Tibial nerve (tissue), 4 donors: ENCODE measurements at regions not wholly inside any gene's neighbourhood (a gene's known extent, or its start where the extent isn't known, plus 50 kb on each side); places are given as distances from the start of the nearest gene placed in this dataset.

Experiments used
- DNase-seq, 2 donors: peaks; one replicate each; pipeline ENCODE4 v3.0.0-alpha.2; 2019; ENCODE audit warnings: low spot score in 2 of 2
- H3K27ac ChIP-seq, 4 donors: fragments of 200-600 bp; sonication (generic) in 3 of 4; one replicate each; pipeline ENCODE4 v1.5.1; 2017 to 2019; ENCODE audit warnings: mild to moderate bottlenecking in 1 of 4
- H3K27me3 ChIP-seq, 2 donors: fragments of 200-600 bp; sonication (generic) in 1 of 2; one replicate each; pipeline versions ENCODE4 v1.5.1 to v1.6.0; 2017 to 2019
- H3K36me3 ChIP-seq, 3 donors: fragments of 200-600 bp; sonication (generic); one replicate each; pipeline ENCODE4 v1.5.1; 2018 to 2019
- H3K4me1 ChIP-seq, 4 donors: fragments of 200-600 bp; sonication (generic) in 3 of 4; one replicate each; pipeline ENCODE4 v1.5.1; 2017 to 2019
- H3K4me3 ChIP-seq, 4 donors: fragments of 200-600 bp; sonication (generic) in 3 of 4; one replicate each; pipeline ENCODE4 v1.5.1; 2017 to 2019; ENCODE audit warnings: mild to moderate bottlenecking in 1 of 4, moderate library complexity in 1 of 4
- H3K9me3 ChIP-seq, 4 donors: fragments of 200-600 bp; sonication (generic) in 3 of 4; one replicate each; pipeline ENCODE4 v1.5.1; 2017 to 2019
- EP300 ChIP-seq, 2 donors: sonication (generic); formaldehyde crosslinking; IDR thresholded peaks; one replicate each; pipeline ENCODE4 v1.6.1; 2017; ENCODE audit warnings: antibody characterized with exemption in 2 of 2, mild to moderate bottlenecking in 1 of 2
- POLR2A ChIP-seq, 2 donors: fragments of 450-650 bp; IDR thresholded peaks; one replicate each; pipeline ENCODE4 v1.6.1; 2017; ENCODE audit warnings: antibody characterized with exemption in 2 of 2, mild to moderate bottlenecking in 2 of 2, moderate library complexity in 2 of 2
- WGBS, 2 donors: methylation state at CpG; one replicate each; pipeline ENCODE4 v1.1.5; 2018; 5-methylcytosine and 5-hydroxymethylcytosine counted together
- TF ChIP-seq, protein P1 (sequence below), 5 experiments: fragments of 200-600 bp in 3 of 5; fragments of 450-650 bp in 2 of 5; sonication (generic) in 3 of 5; IDR thresholded peaks; one replicate each; pipeline ENCODE4 v1.5.1; 2016 to 2019; ENCODE audit warnings: antibody characterized with exemption in 5 of 5, mild to moderate bottlenecking in 3 of 5, moderate library complexity in 2 of 5

DNA sequence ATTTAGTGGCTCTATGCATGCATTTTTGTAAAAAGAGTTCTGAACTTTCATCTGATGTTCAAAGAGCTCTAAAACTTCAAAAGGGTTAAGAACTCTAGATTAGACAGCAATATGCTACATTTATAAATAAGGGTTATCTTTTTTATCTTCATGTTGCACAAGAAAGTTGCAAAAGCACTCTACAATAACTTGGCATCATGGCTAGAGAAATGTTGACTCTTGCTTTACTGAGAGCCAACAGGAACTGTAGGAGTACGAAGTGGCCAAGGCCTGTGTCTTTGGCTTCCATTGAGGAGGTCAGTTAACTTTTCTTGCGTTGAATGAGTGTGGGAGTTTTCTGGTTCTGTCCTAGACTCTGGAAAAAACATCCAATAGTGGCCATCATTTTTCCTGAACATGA, 516.9 kb downstream of the TFAP2B start:
- H3K4me3 ChIP-seq, result no peak overlapping the region
- no peaks in the 10 kb centered on the region for H3K4me1 ChIP-seq
- H3K36me3 ChIP-seq, result no peaks in the 10 kb centered on the region
- TF ChIP-seq POLR2A (IDR thresholded peaks at IDR 0.05), result no peak
- TF ChIP-seq EP300 (IDR thresholded peaks at IDR 0.05), result no peak
- H3K9me3 ChIP-seq, result no peaks in the 10 kb centered on the region
- no peak for DNase-seq
- WGBS, 2 donors, result 76 to 84% methylated on average over 2 of the region's 2 CpGs
- no peak overlapping the region for H3K27ac ChIP-seq
- H3K27me3 ChIP-seq, result no peaks in the 10 kb centered on the region

DNA sequence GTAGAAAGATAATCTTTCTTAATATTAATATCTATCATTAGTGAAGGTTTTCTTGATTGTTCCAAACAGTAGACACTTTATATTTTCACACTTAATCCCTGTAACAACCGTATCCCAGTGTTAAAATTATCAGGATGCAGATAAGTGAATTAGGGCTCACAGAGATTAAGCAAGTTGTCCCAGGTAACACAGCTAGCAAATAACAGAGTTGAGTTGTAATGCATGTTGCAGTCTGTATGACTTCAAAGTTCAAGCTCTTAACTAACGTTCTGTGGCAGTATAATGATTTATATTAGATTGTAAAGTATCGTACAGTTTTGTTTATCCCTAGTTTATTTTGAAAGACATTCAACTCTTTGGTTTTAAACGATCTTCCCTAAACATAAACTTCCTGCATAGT, 517.5 kb downstream of the TFAP2B start:
- Histone ChIP-seq H3K27me3 (no peaks in the 10 kb centered on the region), H3K4me3 (no peak overlapping the region), H3K27ac (no peak overlapping the region), H3K4me1 (no peaks in the 10 kb centered on the region), H3K9me3 (no peaks in the 10 kb centered on the region), H3K36me3 (no peaks in the 10 kb centered on the region)
- DNase-seq, result no peak
- WGBS, 2 donors, result 55 to 64% methylated on average over 4 of the region's 4 CpGs
- TF ChIP-seq, protein P1, sequence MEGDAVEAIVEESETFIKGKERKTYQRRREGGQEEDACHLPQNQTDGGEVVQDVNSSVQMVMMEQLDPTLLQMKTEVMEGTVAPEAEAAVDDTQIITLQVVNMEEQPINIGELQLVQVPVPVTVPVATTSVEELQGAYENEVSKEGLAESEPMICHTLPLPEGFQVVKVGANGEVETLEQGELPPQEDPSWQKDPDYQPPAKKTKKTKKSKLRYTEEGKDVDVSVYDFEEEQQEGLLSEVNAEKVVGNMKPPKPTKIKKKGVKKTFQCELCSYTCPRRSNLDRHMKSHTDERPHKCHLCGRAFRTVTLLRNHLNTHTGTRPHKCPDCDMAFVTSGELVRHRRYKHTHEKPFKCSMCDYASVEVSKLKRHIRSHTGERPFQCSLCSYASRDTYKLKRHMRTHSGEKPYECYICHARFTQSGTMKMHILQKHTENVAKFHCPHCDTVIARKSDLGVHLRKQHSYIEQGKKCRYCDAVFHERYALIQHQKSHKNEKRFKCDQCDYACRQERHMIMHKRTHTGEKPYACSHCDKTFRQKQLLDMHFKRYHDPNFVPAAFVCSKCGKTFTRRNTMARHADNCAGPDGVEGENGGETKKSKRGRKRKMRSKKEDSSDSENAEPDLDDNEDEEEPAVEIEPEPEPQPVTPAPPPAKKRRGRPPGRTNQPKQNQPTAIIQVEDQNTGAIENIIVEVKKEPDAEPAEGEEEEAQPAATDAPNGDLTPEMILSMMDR (IDR thresholded peaks at IDR 0.05), result no peak
- TF ChIP-seq EP300 (IDR thresholded peaks at IDR 0.05) (no peak), POLR2A (IDR thresholded peaks at IDR 0.05) (no peak)

DNA sequence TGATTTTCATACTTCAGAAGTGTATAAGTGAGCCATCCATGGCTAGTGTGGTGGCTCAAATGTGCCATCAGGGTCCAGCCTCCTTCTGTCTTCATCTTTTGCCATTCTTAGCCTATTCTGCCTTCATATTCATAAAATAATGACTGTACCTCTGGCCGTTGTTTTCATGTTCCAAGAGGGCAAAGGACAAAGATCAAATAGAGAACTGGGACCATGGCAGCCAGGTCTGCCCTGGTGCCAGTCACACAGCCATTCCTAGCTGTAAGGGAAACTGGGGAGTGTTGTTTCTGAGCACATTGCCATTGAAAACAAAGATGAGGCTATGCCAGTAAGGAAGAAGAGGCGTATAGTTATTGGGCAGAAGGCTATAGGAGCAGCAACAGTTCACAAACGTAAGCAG, 518.6 kb downstream of the TFAP2B start:
- Histone ChIP-seq H3K4me3 (no peak overlapping the region), H3K36me3 (no peaks in the 10 kb centered on the region), H3K27ac (no peak overlapping the region), H3K27me3 (no peaks in the 10 kb centered on the region), H3K9me3 (no peaks in the 10 kb centered on the region), H3K4me1 (no peaks in the 10 kb centered on the region)
- no peak for DNase-seq
- TF ChIP-seq EP300 (IDR thresholded peaks at IDR 0.05) (no peak), POLR2A (IDR thresholded peaks at IDR 0.05) (no peak)
- TF ChIP-seq, protein P1 (IDR thresholded peaks at IDR 0.05), result no peak
- 58 to 59% methylated on average over 3 of the region's 3 CpGs for WGBS, 2 donors

DNA sequence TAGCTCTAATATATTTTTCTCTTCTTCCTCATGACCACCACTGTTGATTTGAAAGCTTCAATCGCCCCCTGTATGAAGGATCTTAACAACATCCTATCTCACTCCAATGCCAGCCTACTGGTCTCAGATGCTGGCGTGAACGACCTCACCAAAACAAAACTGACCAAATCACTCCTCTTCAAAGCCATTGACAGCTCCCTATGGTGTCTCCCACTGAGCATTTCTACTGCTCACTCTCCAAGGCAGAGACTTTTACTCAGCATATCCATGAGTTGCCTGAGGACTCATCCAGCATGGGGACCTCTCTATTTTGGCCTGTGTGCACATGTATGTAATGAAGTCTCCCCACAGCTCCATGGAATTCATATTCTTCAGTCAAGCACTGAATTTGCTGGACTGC, 520.4 kb downstream of the TFAP2B start:
- 67 to 76% methylated on average over 3 of the region's 3 CpGs for WGBS, 2 donors
- TF ChIP-seq POLR2A (IDR thresholded peaks at IDR 0.05) (no peak), EP300 (IDR thresholded peaks at IDR 0.05) (no peak)
- TF ChIP-seq, protein P1 (IDR thresholded peaks at IDR 0.05), result no peak

DNA sequence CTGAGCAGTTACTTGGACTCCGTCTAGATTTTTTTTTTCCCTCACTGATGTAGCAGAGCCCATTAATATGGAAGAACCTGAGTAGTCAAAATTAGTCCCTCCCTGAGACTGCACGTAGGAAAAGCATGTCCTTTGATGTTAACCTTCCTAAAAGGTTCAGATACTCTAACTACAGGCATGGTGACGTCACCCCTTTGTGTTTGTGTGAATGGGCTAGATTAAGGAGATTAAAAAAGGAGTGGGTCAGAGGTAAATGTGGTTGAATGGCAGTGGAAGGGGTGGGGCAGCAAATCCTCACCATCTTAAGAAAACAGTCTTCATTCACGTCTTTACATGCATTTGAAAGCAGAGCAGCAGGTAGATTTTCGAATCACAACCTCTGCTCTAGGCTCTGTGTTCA, 521.1 kb downstream of the TFAP2B start:
- TF ChIP-seq POLR2A (IDR thresholded peaks at IDR 0.05) (no peak), EP300 (IDR thresholded peaks at IDR 0.05) (no peak)
- TF ChIP-seq, protein P1 (IDR thresholded peaks at IDR 0.05), result no peak
- Histone ChIP-seq H3K4me1 (no peaks in the 10 kb centered on the region), H3K27me3 (no peaks in the 10 kb centered on the region), H3K9me3 (peaks cover 0 to 2% (median 0%) of the 10 kb centered on the region in 4 donors), H3K36me3 (no peaks in the 10 kb centered on the region), H3K4me3 (no peak overlapping the region), H3K27ac (no peak overlapping the region)
- DNase-seq, result no peak
- 52 to 55% methylated on average over 5 of the region's 5 CpGs for WGBS, 2 donors

More for the DNA sequence above, 520.4 kb downstream of the TFAP2B start:
- DNase-seq, result no peak
- Histone ChIP-seq H3K9me3 (no peaks in the 10 kb centered on the region), H3K36me3 (no peaks in the 10 kb centered on the region), H3K4me1 (no peaks in the 10 kb centered on the region), H3K4me3 (no peak overlapping the region), H3K27me3 (no peaks in the 10 kb centered on the region), H3K27ac (no peak overlapping the region)

DNA sequence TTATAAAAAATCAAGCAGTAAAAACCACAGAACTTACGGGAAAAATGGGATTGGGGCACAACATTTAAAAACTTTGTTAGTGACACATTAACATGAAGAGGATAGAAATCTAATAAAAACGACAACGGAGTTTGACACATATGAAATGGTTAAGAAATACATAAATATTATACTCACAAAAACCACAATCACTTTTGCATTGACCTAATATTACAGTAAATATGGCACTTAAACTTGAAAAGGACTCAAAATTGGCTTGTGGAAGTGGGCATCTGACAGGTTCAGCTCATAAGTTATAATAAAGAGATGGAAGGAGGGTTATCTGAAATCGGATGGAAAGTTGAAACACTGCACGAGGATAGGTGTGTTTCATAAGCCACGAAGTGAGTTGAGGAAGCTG, 523.7 kb downstream of the TFAP2B start:
- H3K9me3 ChIP-seq, result peaks cover 0 to 10% (median 4%) of the 10 kb centered on the region in 4 donors
- H3K4me1 ChIP-seq, result no peaks in the 10 kb centered on the region
- TF ChIP-seq POLR2A (IDR thresholded peaks at IDR 0.05), result no peak
- TF ChIP-seq EP300 (IDR thresholded peaks at IDR 0.05), result no peak
- TF ChIP-seq, protein P1 (IDR thresholded peaks at IDR 0.05), result no peak
- 71 to 80% methylated on average over 6 of the region's 6 CpGs for WGBS, 2 donors
- no peak overlapping the region for H3K27ac ChIP-seq
- H3K27me3 ChIP-seq, result no peaks in the 10 kb centered on the region
- H3K36me3 ChIP-seq, result no peaks in the 10 kb centered on the region
- H3K4me3 ChIP-seq, result no peak overlapping the region
- DNase-seq, result no peak
